HCT116 (cell line): ENCODE measurements at regions not wholly inside any gene's neighbourhood (a gene's known extent, or its start where the extent isn't known, plus 50 kb on each side); places are given as distances from the start of the nearest gene placed in this dataset.

Experiments used
- ATAC-seq: fragments of 200-7000 bp; cut with Tn5 transposase; 2 replicates; pipeline ENCODE4 v1.9.1; 2020; ENCODE audit warnings: mild to moderate bottlenecking, moderate library complexity
- BruUV-seq: library from RNA; stranded (reverse); fragments of 400-500 nt; replicated peaks from 2 replicates; lab custom pipeline; 2021; lab: Mats Ljungman, UMichigan
- CTCF ChIA-PET: fragments of 300-600 bp; sonication (Branson Sonifier 250); formaldehyde crosslinking; loops from one replicate; lab custom pipeline; 2021; ENCODE audit warnings: antibody characterized with exemption; lab: Charles Lee
- POLR2A ChIA-PET: fragments of 300-600, 350-600 bp; sonication (Branson Sonifier 250); formaldehyde crosslinking; loops from one replicate; lab custom pipeline; 2021; ENCODE audit warnings: antibody characterized with exemption; lab: Charles Lee
- RAD21 ChIA-PET, 2 experiments: fragments of 300-600 bp; sonication (Branson Sonifier 250); formaldehyde crosslinking; loops; one replicate each; lab custom pipeline; 2023; ENCODE audit warnings: low total read pairs in 2 of 2; ENCODE audit not compliant: uncharacterized antibody in 2 of 2, unreplicated experiment in 2 of 2, low non-redundant PET in 1 of 2; lab: Charles Lee
- DNase-seq: peaks from one replicate; pipeline ENCODE4 v3.0.0-alpha.2; 2010; ENCODE audit warnings: low read depth, low spot score
- H2AFZ ChIP-seq: fragments of 200-600 bp; shearing (Covaris generic), sonication (generic); 2 replicates; pipeline ENCODE4 v1.6.1; 2017; ENCODE audit warnings: low read depth, mixed run types, mixed read lengths, antibody characterized with exemption, low read length; ENCODE audit not compliant: poor library complexity, severe bottlenecking
- H3K27ac ChIP-seq: 2 replicates; pipeline ENCODE4 v1.5.1; 2012; ENCODE audit warnings: low read depth, low read length
- H3K27me3 ChIP-seq: fragments of 200-600 bp; sonication (generic); 2 replicates; pipeline ENCODE4 v1.6.1; 2016; ENCODE audit warnings: mixed run types, low read length, mixed read lengths; ENCODE audit not compliant: insufficient read depth
- H3K36me3 ChIP-seq, 2 experiments: fragments of 200-500 bp in 1 of 2; fragments of 200-600 bp in 1 of 2; sonication (Bioruptor generic) in 1 of 2; sonication (generic) in 1 of 2; 2 replicates each; pipeline versions ENCODE4 v1.5.1 to v1.6.1; 2014 to 2016; ENCODE audit warnings: low read length in 2 of 2, inconsistent platforms in 1 of 2, mixed read lengths in 1 of 2, mixed run types in 1 of 2; ENCODE audit not compliant: insufficient read depth in 2 of 2, control insufficient read depth in 1 of 2
- H3K4me1 ChIP-seq, 2 experiments: fragments of 200-600 bp in 1 of 2; sonication (generic) in 1 of 2; 2 replicates each; pipeline versions ENCODE4 v1.5.1 to v1.6.1; 2012 to 2017; ENCODE audit warnings: low read length in 2 of 2, inconsistent platforms in 1 of 2, mild to moderate bottlenecking in 1 of 2, mixed read lengths in 1 of 2, mixed run types in 1 of 2, moderate library complexity in 1 of 2; ENCODE audit not compliant: insufficient read depth in 2 of 2, control insufficient read depth in 1 of 2
- H3K4me2 ChIP-seq: fragments of 200-600 bp; sonication (generic); 2 replicates; pipeline ENCODE4 v1.6.1; 2017; ENCODE audit warnings: mixed run types, low read length, mixed read lengths
- H3K4me3 ChIP-seq, 2 experiments: fragments of 200-600 bp in 1 of 2; sonication (generic) in 1 of 2; replicated peaks in 1 of 2; 2 replicates each; pipeline ENCODE4 v1.5.1; 2011 to 2016; ENCODE audit warnings: low read length in 2 of 2, control low read depth in 1 of 2, low read depth in 1 of 2, mild to moderate bottlenecking in 1 of 2, mixed read lengths in 1 of 2, mixed run types in 1 of 2
- H3K79me2 ChIP-seq: fragments of 200-600 bp; sonication (generic); 2 replicates; pipeline ENCODE4 v1.6.1; 2017; ENCODE audit warnings: mild to moderate bottlenecking, mixed run types, low read length, moderate library complexity, mixed read lengths; ENCODE audit not compliant: insufficient read depth
- H3K9ac ChIP-seq: fragments of 200-600 bp; sonication (generic); 2 replicates; pipeline ENCODE4 v1.6.1; 2016; ENCODE audit warnings: low read length, mixed read lengths
- H3K9me2 ChIP-seq: fragments of 200-600 bp; sonication (generic), shearing (Covaris generic); 2 replicates; pipeline ENCODE4 v1.6.1; 2017; ENCODE audit warnings: mixed run types, mild to moderate bottlenecking, moderate library complexity; ENCODE audit not compliant: insufficient read depth
- H3K9me3 ChIP-seq, 2 experiments: fragments of 200-500 bp in 1 of 2; fragments of 200-600 bp in 1 of 2; sonication (Bioruptor generic) in 1 of 2; sonication (generic) in 1 of 2; 2 replicates each; pipeline ENCODE4 v1.6.1; 2014 to 2017; ENCODE audit warnings: low read length in 2 of 2, mixed read lengths in 2 of 2, inconsistent platforms in 1 of 2, low read depth in 1 of 2, mild to moderate bottlenecking in 1 of 2, mixed run types in 1 of 2, moderate library complexity in 1 of 2; ENCODE audit not compliant: control insufficient read depth in 1 of 2, insufficient read depth in 1 of 2
- H4K20me1 ChIP-seq: fragments of 200-600 bp; sonication (generic), shearing (Covaris generic); 2 replicates; pipeline ENCODE4 v1.6.1; 2017; ENCODE audit warnings: mixed run types, mild to moderate bottlenecking, moderate library complexity; ENCODE audit not compliant: insufficient read depth
- CBX3 ChIP-seq: IDR thresholded peaks from 2 replicates; pipeline ENCODE4 v1.6.1; 2012; ENCODE audit warnings: low read depth
- CEBPB ChIP-seq: IDR thresholded peaks from 2 replicates; pipeline ENCODE4 v1.6.1; 2012; ENCODE audit warnings: low read depth
- EZH2 ChIP-seq: fragments of 200-600 bp; sonication (generic); IDR thresholded peaks from 2 replicates; pipeline ENCODE4 v1.6.1; 2017; ENCODE audit warnings: antibody characterized with exemption, mixed run types
- EZH2phosphoT487 ChIP-seq: fragments of 200-600 bp; IDR thresholded peaks from 2 replicates; pipeline ENCODE4 v1.6.1; 2018; ENCODE audit warnings: antibody characterized with exemption, borderline replicate concordance
- FOSL1 ChIP-seq: IDR thresholded peaks from 2 replicates; pipeline ENCODE4 v1.6.1; 2012; ENCODE audit warnings: low read depth
- POLR2A ChIP-seq: IDR thresholded peaks from 2 replicates; pipeline ENCODE4 v1.7.0; 2011; ENCODE audit warnings: borderline replicate concordance; ENCODE audit not compliant: insufficient read depth, insufficient read length; ENCODE audit errors: extremely low read depth
- POLR2AphosphoS5 ChIP-seq: IDR thresholded peaks from 2 replicates; pipeline ENCODE4 v1.6.1; 2011; ENCODE audit warnings: mild to moderate bottlenecking, low read depth, low read length, moderate library complexity
- SRF ChIP-seq: IDR thresholded peaks from 2 replicates; pipeline ENCODE4 v1.6.1; 2012; ENCODE audit warnings: low read depth
- TCF7L2 ChIP-seq: IDR thresholded peaks from 2 replicates; pipeline ENCODE4 v1.7.0; 2011; ENCODE audit warnings: borderline replicate concordance, inconsistent platforms; ENCODE audit not compliant: insufficient read depth, insufficient read length; ENCODE audit errors: extremely low read depth
- YY1 ChIP-seq: IDR thresholded peaks from 2 replicates; pipeline ENCODE4 v1.6.1; 2011; ENCODE audit warnings: low read length, low read depth, moderate library complexity, mild to moderate bottlenecking; ENCODE audit not compliant: insufficient replicate concordance; ENCODE audit errors: extremely low read depth
- ZBTB33 ChIP-seq: IDR thresholded peaks from 2 replicates; pipeline ENCODE4 v1.6.1; 2011; ENCODE audit warnings: mild to moderate bottlenecking, low read length, moderate library complexity; ENCODE audit not compliant: insufficient replicate concordance; ENCODE audit errors: extremely low read depth
- ZNF274 ChIP-seq: fragments of 200-500 bp; sonication (Bioruptor generic); IDR thresholded peaks from 2 replicates; pipeline ENCODE4 v1.6.1; 2014; ENCODE audit warnings: mild to moderate bottlenecking, low read depth, low read length, inconsistent platforms
- intact Hi-C: fragments of 100-400 bp; cut with micrococcal nuclease; formaldehyde crosslinking; loops from 2 replicates; pipeline ENCODE4 v1.10.0; 2022

- TF ChIP-seq POLR2AphosphoS5 (no peak), ZNF274 (no peak), YY1 (no peak), EZH2phosphoT487 (no peak)
- TF ChIP-seq, all 23 proteins: peak for 0
These were observed 131.9 kb upstream of the USP9X start (continued) for GRCh38 chrX:40953369-40953768.

GRCh38 chrX:40960041-40960440 is 125.2 kb upstream of the USP9X start:
- H3K9me3 ChIP-seq = no peaks in the 10 kb centered on the region
- no peak for TF ChIP-seq FOSL1
- TF ChIP-seq CBX3 = no peak
- no peak for TF ChIP-seq ZBTB33
- TF ChIP-seq POLR2A = no peak
- TF ChIP-seq SRF = no peak
- TF ChIP-seq TCF7L2 = no peak
- no peak for TF ChIP-seq EZH2
- no peak for TF ChIP-seq ZNF274
- no peak for TF ChIP-seq CEBPB
- DNase-seq = no peak
- no peak overlapping the region for H3K27ac ChIP-seq
- H3K27me3 ChIP-seq = no peaks in the 10 kb centered on the region
- H2AFZ ChIP-seq = no peak overlapping the region
- intact Hi-C loops = no loop called here
- H3K4me3 ChIP-seq = no peak overlapping the region
- ATAC-seq = no peak
- no peak overlapping the region for H3K9ac ChIP-seq
- CTCF ChIA-PET = no interaction called here
- RAD21 ChIA-PET = no interaction called here
- no peaks in the 10 kb centered on the region for H4K20me1 ChIP-seq
- no peaks in the 10 kb centered on the region for H3K36me3 ChIP-seq
- no peaks in the 10 kb centered on the region for H3K79me2 ChIP-seq
- H3K4me2 ChIP-seq = no peak overlapping the region
- no peaks in the 10 kb centered on the region for H3K4me1 ChIP-seq
- no peaks in the 10 kb centered on the region for H3K9me2 ChIP-seq
- POLR2A ChIA-PET = no interaction called here
- BruUV-seq = no TSS peak
